Body of pancreas (tissue), 4 donors: ENCODE measurements at regions not wholly inside any gene's neighbourhood (a gene's known extent, or its start where the extent isn't known, plus 50 kb on each side); places are given as distances from the start of the nearest gene placed in this dataset.
"Not testable (repeated sequence)": the region's sequence is repeated elsewhere in the genome, so short reads cannot be mapped to it uniquely, and the experiment has no call there.

Experiments used
- ATAC-seq: fragments of 150-250 bp; one replicate; pipeline ENCODE4 v1.9.1; 2016
- DNase-seq, 4 donors: peaks; one replicate each; pipeline ENCODE4 v3.0.0-alpha.2; 2019
- H3K27ac ChIP-seq, 4 donors: fragments of 200-600 bp; sonication (generic); 1 replicate in 3 of 4; 2 replicates in 1 of 4; pipeline versions ENCODE4 v1.5.1 to v1.6.1; 2016 to 2019; ENCODE audit warnings: mild to moderate bottlenecking in 1 of 4, mixed read lengths in 1 of 4, moderate library complexity in 1 of 4
- H3K27me3 ChIP-seq, 2 donors: fragments of 200-600 bp; sonication (generic); one replicate each; pipeline ENCODE4 v1.6.0; 2016; ENCODE audit warnings: mild to moderate bottlenecking in 1 of 2
- H3K36me3 ChIP-seq, 2 donors: fragments of 200-600 bp; sonication (generic); replicated peaks in 1 of 2; 2 replicates each; pipeline ENCODE4 v1.5.1; 2016; ENCODE audit warnings: low read depth in 2 of 2; ENCODE audit not compliant: insufficient read depth in 1 of 2
- H3K4me1 ChIP-seq: fragments of 200-600 bp; sonication (generic); one replicate; pipeline ENCODE4 v1.6.0; 2016
- H3K4me3 ChIP-seq, 2 donors: fragments of 200-600 bp; sonication (generic); 1 replicate in 1 of 2; 2 replicates in 1 of 2; pipeline ENCODE4 v1.5.1; 2016 to 2019
- H3K9me3 ChIP-seq, 3 donors: fragments of 200-600 bp; sonication (generic); 1 replicate in 2 of 3; 2 replicates in 1 of 3; pipeline ENCODE4 v1.5.1; 2016
- CTCF ChIP-seq, 7 experiments: fragments of 450-650 bp in 4 of 7; fragments of 200-600 bp in 3 of 7; sonication (generic) in 3 of 7; IDR thresholded peaks; one replicate each; pipeline ENCODE4 v1.5.1; 2016 to 2019; ENCODE audit warnings: antibody characterized with exemption in 7 of 7
- POLR2A ChIP-seq, 3 donors: fragments of 450-650 bp; IDR thresholded peaks; one replicate each; pipeline ENCODE4 v1.6.1; 2016; ENCODE audit warnings: antibody characterized with exemption in 3 of 3, mild to moderate bottlenecking in 2 of 3
- WGBS, 2 donors: methylation state at CpG; one replicate each; pipeline ENCODE4 v1.1.5; 2017; 5-methylcytosine and 5-hydroxymethylcytosine counted together
- intact Hi-C: fragments of 100-400 bp; cut with DNase I; formaldehyde crosslinking; loops from one replicate; pipeline ENCODE4 v1.15.1; 2023

GRCh38 chr3:112718516-112718915 lies 77.6 kb upstream of the CCDC80 start:
- H3K36me3 ChIP-seq: no peaks in the 10 kb centered on the region
- no peaks in the 10 kb centered on the region for H3K4me1 ChIP-seq
- DNase-seq (no peak), ATAC-seq (no peak)
- H3K27ac ChIP-seq: no peak overlapping the region
- intact Hi-C loops: no loop called here
- H3K9me3 ChIP-seq: no peaks in the 10 kb centered on the region
- TF ChIP-seq CTCF (IDR thresholded peaks at IDR 0.05): no peak
- 23 to 75% methylated on average over 1 of the region's 1 CpG for WGBS, 2 donors
- no peak overlapping the region for H3K4me3 ChIP-seq
- no peaks in the 10 kb centered on the region for H3K27me3 ChIP-seq

- Histone ChIP-seq H3K4me3 (no peak overlapping the region), H3K4me1 (no peaks in the 10 kb centered on the region), H3K36me3 (no peaks in the 10 kb centered on the region), H3K27me3 (no peaks in the 10 kb centered on the region), H3K9me3 (peaks cover 0 to 4% (median 0%) of the 10 kb centered on the region in 3 donors), H3K27ac (no peak overlapping the region)
- ATAC-seq (no peak), DNase-seq (no peak)
- TF ChIP-seq CTCF (IDR thresholded peaks at IDR 0.05) (no peak), POLR2A (IDR thresholded peaks at IDR 0.05) (no peak)
- intact Hi-C loops: no loop called here
These were observed 69.0 kb upstream of the CCDC80 start for GRCh38 chr3:112709911-112710310.

GRCh38 chr3:112699436-112699978 lies 58.6 kb upstream of the CCDC80 start:
- no peaks in the 10 kb centered on the region for H3K4me1 ChIP-seq
- no peaks in the 10 kb centered on the region for H3K27me3 ChIP-seq
- no peaks in the 10 kb centered on the region for H3K36me3 ChIP-seq
- ATAC-seq (no peak), DNase-seq (no peak)
- WGBS, 2 donors: 61 to 69% methylated on average over 4 of the region's 4 CpGs
- no peak overlapping the region for H3K4me3 ChIP-seq
- no peaks in the 10 kb centered on the region for H3K9me3 ChIP-seq
- intact Hi-C loops: no loop called here
- H3K27ac ChIP-seq: no peak overlapping the region
- TF ChIP-seq POLR2A (IDR thresholded peaks at IDR 0.05) (no peak), CTCF (IDR thresholded peaks at IDR 0.05) (no peak)

- WGBS, 2 donors: 54 to 74% methylated on average over 2 of the region's 2 CpGs
- H3K4me3 ChIP-seq, H3K36me3 ChIP-seq, H3K27me3 ChIP-seq, H3K9me3 ChIP-seq, DNase-seq, intact Hi-C loops, H3K4me1 ChIP-seq, ATAC-seq, H3K27ac ChIP-seq: not testable (repeated sequence)
These were observed 57.5 kb upstream of the CCDC80 start for GRCh38 chr3:112698442-112698841.

- H3K36me3 ChIP-seq, H3K27me3 ChIP-seq, ATAC-seq, H3K4me1 ChIP-seq, DNase-seq, H3K27ac ChIP-seq, H3K4me3 ChIP-seq, H3K9me3 ChIP-seq, intact Hi-C loops: not testable (repeated sequence)
- WGBS, 2 donors: 55 to 65% methylated on average over 3 of the region's 3 CpGs
These were observed 55.3 kb upstream of the CCDC80 start for GRCh38 chr3:112696244-112696643.

- H3K36me3 ChIP-seq, H3K4me3 ChIP-seq, H3K27me3 ChIP-seq, intact Hi-C loops, H3K4me1 ChIP-seq, DNase-seq, H3K9me3 ChIP-seq, ATAC-seq, H3K27ac ChIP-seq: not testable (repeated sequence)
- WGBS, 2 donors: 53 to 75% methylated on average over 2 to 3 of the region's 3 CpGs
These were observed 54.6 kb upstream of the CCDC80 start for GRCh38 chr3:112695377-112696108.

- H3K27me3 ChIP-seq, H3K4me1 ChIP-seq, ATAC-seq, intact Hi-C loops, H3K27ac ChIP-seq, H3K36me3 ChIP-seq, H3K9me3 ChIP-seq, DNase-seq, H3K4me3 ChIP-seq: not testable (repeated sequence)
- WGBS, 2 donors: 85 to 98% methylated on average over 2 of the region's 2 CpGs
These were observed 54.0 kb upstream of the CCDC80 start for GRCh38 chr3:112694906-112695305.
